Loucy (cell line): ENCODE measurements at regions not wholly inside any gene's neighbourhood (a gene's known extent, or its start where the extent isn't known, plus 50 kb on each side); places are given as distances from the start of the nearest gene placed in this dataset.

Experiments
- H2AFZ ChIP-seq: fragments of 200-600 bp; sonication (generic); 2 replicates; pipeline ENCODE4 v1.6.0; 2016; ENCODE audit warnings: antibody characterized with exemption, mild to moderate bottlenecking, low read length, moderate library complexity
- H3F3A ChIP-seq: fragments of 200-600 bp; 2 replicates; pipeline ENCODE4 v1.6.0; 2016; ENCODE audit warnings: antibody characterized with exemption, low read depth, mild to moderate bottlenecking
- H3K27me3 ChIP-seq: fragments of 200-600 bp; sonication (generic); 2 replicates; pipeline ENCODE4 v1.6.1; 2014; ENCODE audit warnings: low read length, mild to moderate bottlenecking; ENCODE audit not compliant: insufficient read depth, poor library complexity, severe bottlenecking
- H3K36me3 ChIP-seq: fragments of 200-600 bp; sonication (generic); 2 replicates; pipeline ENCODE4 v1.6.1; 2016; ENCODE audit warnings: low read length; ENCODE audit not compliant: insufficient read depth
- H3K4me1 ChIP-seq: fragments of 200-600 bp; sonication (generic); 2 replicates; pipeline ENCODE4 v1.5.1; 2014; ENCODE audit warnings: low read length, mild to moderate bottlenecking; ENCODE audit not compliant: insufficient read depth, poor library complexity, severe bottlenecking
- H3K4me2 ChIP-seq: fragments of 200-600 bp; sonication (generic); 2 replicates; pipeline ENCODE4 v1.6.0; 2014; ENCODE audit warnings: antibody characterized with exemption, low read length, low read depth, mild to moderate bottlenecking; ENCODE audit not compliant: poor library complexity, severe bottlenecking
- H3K4me3 ChIP-seq: fragments of 200-600 bp; sonication (generic); 2 replicates; pipeline ENCODE4 v1.5.1; 2014; ENCODE audit warnings: low read length, mild to moderate bottlenecking, mixed read lengths; ENCODE audit not compliant: poor library complexity, severe bottlenecking
- H3K79me2 ChIP-seq: fragments of 200-600 bp; sonication (generic); 2 replicates; pipeline ENCODE4 v1.6.1; 2014; ENCODE audit warnings: low read length; ENCODE audit not compliant: insufficient read depth
- H3K9ac ChIP-seq: fragments of 200-600 bp; sonication (generic); 2 replicates; pipeline ENCODE4 v1.6.0; 2014; ENCODE audit warnings: mild to moderate bottlenecking, low read depth, low read length, moderate library complexity; ENCODE audit not compliant: poor library complexity, severe bottlenecking
- H3K9me2 ChIP-seq: fragments of 200-600 bp; sonication (generic); replicated peaks from 2 replicates; pipeline ENCODE4 v1.6.1; 2016; ENCODE audit warnings: low read depth, low read length, mixed read lengths
- H3K9me3 ChIP-seq: fragments of 200-600 bp; sonication (generic); 2 replicates; pipeline ENCODE4 v1.6.1; 2014; ENCODE audit warnings: mild to moderate bottlenecking, antibody characterized with exemption, low read length, low read depth; ENCODE audit not compliant: insufficient read depth
- H4K20me1 ChIP-seq: fragments of 200-600 bp; sonication (generic); 2 replicates; pipeline ENCODE4 v1.6.0; 2014; ENCODE audit warnings: antibody characterized with exemption, low read length, mild to moderate bottlenecking; ENCODE audit not compliant: insufficient read depth, poor library complexity, severe bottlenecking
- EZH2phosphoT487 ChIP-seq: fragments of 200-600 bp; IDR thresholded peaks from 2 replicates; pipeline ENCODE4 v1.6.1; 2018; ENCODE audit warnings: antibody characterized with exemption, mild to moderate bottlenecking, moderate library complexity, borderline replicate concordance
- TF ChIP-seq, protein P1 (sequence below): fragments of 200-600 bp; sonication (generic); conservative IDR thresholded peaks from 2 replicates; pipeline ENCODE4 v1.5.1; 2014; ENCODE audit warnings: mild to moderate bottlenecking, antibody characterized with exemption, low read length

DNA sequence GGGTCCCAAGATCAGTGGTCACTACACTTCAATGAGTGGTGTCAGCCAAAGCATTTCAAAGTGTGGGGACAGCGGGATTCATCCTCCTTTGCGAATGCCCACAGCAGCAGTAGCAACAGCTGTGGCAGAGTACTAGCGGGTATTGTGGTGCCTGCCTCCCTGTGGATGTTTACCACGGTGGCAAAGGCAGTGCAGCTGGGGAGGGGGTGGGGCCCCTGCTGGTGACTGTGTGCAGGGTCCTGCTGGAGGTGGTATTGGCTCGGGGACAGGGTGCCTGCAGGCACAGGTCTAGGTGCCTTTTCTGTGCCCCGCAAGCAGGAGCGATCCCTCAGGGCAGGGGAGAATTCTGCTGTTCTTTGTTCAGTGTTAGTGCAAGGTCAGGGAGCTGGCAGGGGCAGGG, 415.7 kb downstream of the USP25 start:
- TF ChIP-seq, protein P1, sequence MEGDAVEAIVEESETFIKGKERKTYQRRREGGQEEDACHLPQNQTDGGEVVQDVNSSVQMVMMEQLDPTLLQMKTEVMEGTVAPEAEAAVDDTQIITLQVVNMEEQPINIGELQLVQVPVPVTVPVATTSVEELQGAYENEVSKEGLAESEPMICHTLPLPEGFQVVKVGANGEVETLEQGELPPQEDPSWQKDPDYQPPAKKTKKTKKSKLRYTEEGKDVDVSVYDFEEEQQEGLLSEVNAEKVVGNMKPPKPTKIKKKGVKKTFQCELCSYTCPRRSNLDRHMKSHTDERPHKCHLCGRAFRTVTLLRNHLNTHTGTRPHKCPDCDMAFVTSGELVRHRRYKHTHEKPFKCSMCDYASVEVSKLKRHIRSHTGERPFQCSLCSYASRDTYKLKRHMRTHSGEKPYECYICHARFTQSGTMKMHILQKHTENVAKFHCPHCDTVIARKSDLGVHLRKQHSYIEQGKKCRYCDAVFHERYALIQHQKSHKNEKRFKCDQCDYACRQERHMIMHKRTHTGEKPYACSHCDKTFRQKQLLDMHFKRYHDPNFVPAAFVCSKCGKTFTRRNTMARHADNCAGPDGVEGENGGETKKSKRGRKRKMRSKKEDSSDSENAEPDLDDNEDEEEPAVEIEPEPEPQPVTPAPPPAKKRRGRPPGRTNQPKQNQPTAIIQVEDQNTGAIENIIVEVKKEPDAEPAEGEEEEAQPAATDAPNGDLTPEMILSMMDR, result no peak
- no peak for TF ChIP-seq EZH2phosphoT487
- Histone ChIP-seq H3K9ac (no peak overlapping the region), H3K4me1 (no peaks in the 10 kb centered on the region)

DNA sequence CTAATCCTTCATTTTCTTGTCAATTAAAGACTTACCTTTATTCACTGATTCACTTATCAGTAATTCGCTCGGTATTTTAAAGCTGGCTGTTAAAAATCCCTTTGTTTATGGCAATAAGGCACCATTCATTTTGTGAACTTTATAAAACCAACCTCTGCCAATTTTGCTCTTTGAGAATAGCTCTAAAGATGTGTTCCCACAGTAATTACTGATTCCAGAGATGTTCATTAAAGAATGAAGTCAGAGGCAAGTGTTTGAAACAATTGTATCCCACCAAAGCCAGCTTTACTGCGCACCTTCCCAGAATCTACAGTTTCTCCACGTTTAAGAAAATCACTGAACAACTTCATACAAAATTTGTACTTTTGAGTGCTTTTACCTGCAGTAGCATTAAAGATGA, 424.5 kb downstream of the USP25 start:
- no peaks in the 10 kb centered on the region for H3K9me3 ChIP-seq
- no peaks in the 10 kb centered on the region for H3K9me2 ChIP-seq
- H3K27me3 ChIP-seq, result no peaks in the 10 kb centered on the region
- H4K20me1 ChIP-seq, result no peaks in the 10 kb centered on the region
- no peak overlapping the region for H2AFZ ChIP-seq
- H3F3A ChIP-seq, result no peaks in the 10 kb centered on the region
- no peaks in the 10 kb centered on the region for H3K4me1 ChIP-seq
- TF ChIP-seq EZH2phosphoT487, result no peak
- TF ChIP-seq, protein P1, result no peak
- no peaks in the 10 kb centered on the region for H3K36me3 ChIP-seq
- H3K9ac ChIP-seq, result no peak overlapping the region
- no peak overlapping the region for H3K4me3 ChIP-seq
- H3K4me2 ChIP-seq, result no peak overlapping the region
- no peaks in the 10 kb centered on the region for H3K79me2 ChIP-seq

More for the DNA sequence above, 415.7 kb downstream of the USP25 start:
- Histone ChIP-seq H3K4me2 (no peak overlapping the region), H3K4me3 (no peak overlapping the region), H4K20me1 (no peaks in the 10 kb centered on the region), H3K9me2 (no peaks in the 10 kb centered on the region), H3F3A (no peaks in the 10 kb centered on the region), H3K79me2 (no peaks in the 10 kb centered on the region), H3K36me3 (no peaks in the 10 kb centered on the region), H2AFZ (no peak overlapping the region), H3K9me3 (no peaks in the 10 kb centered on the region), H3K27me3 (no peaks in the 10 kb centered on the region)

DNA sequence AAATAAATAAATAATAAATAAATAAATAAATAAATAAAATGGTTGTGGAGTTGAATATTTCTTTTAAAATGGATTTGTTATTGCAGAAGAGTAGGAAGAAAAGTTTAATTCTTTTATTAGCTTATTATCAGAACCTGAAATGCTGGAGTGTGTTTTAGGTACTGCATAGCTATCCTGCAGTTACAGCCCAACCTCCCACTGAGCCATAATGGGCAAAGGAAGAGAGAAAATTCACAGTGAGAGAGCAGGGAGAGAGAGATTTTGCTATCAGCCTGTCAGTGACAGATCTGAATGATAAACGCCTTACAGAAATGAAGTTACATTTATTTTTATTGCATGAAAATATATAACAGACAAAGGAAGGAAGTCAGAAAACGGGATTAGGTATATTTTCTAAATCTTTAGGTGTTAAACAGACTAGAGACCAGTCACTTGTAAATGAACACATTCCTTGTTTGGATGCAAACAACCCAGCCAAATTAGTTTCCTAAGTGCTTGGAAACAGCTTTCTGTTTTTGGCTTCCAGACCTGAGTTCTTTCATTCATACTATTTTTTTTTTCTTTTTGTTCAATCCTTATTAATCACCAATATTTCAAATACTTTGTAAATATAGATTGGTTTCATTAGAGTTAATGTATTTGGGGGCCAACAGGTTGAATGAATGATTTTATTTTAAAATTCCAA, 425.3 kb downstream of the USP25 start:
- H3K4me2 ChIP-seq, result no peak overlapping the region
- TF ChIP-seq, protein P1, result no peak
- TF ChIP-seq EZH2phosphoT487, result no peak
- no peaks in the 10 kb centered on the region for H3K4me1 ChIP-seq
- H3K36me3 ChIP-seq, result no peaks in the 10 kb centered on the region
- no peaks in the 10 kb centered on the region for H3K27me3 ChIP-seq
- H3K9me2 ChIP-seq, result no peaks in the 10 kb centered on the region
- H3K9me3 ChIP-seq, result no peaks in the 10 kb centered on the region
- H4K20me1 ChIP-seq, result no peaks in the 10 kb centered on the region
- no peak overlapping the region for H2AFZ ChIP-seq
- H3K79me2 ChIP-seq, result no peaks in the 10 kb centered on the region
- H3K9ac ChIP-seq, result no peak overlapping the region
- H3K4me3 ChIP-seq, result no peak overlapping the region
- no peaks in the 10 kb centered on the region for H3F3A ChIP-seq
